GM23338 (cell line): ENCODE measurements at regions not wholly inside any gene's neighbourhood (a gene's known extent, or its start where the extent isn't known, plus 50 kb on each side); places are given as distances from the start of the nearest gene placed in this dataset.

ENCODE experiments used
- ATAC-seq: fragments of 200-7000 bp; cut with Tn5 transposase; 3 replicates; pipeline ENCODE4 v1.9.1; 2020
- DNase-seq: peaks from one replicate; pipeline ENCODE4 v3.0.0-alpha.2; 2015; ENCODE audit warnings: low spot score
- H2AFZ ChIP-seq: fragments of 200-600 bp; sonication (generic); 2 replicates; pipeline ENCODE4 v1.8.0; 2016; ENCODE audit warnings: antibody characterized with exemption, mild to moderate bottlenecking, moderate library complexity
- H3F3A ChIP-seq: fragments of 200-600 bp; sonication (generic); replicated peaks from 2 replicates; pipeline ENCODE4 v1.8.0; 2017; ENCODE audit warnings: antibody characterized with exemption, mixed run types, low read depth
- H3K27ac ChIP-seq: fragments of 200-600 bp; sonication (generic); 2 replicates; pipeline ENCODE4 v1.6.1; 2016; ENCODE audit warnings: low read depth
- H3K27me3 ChIP-seq: fragments of 200-600 bp; sonication (generic); 2 replicates; pipeline ENCODE4 v1.8.0; 2016; ENCODE audit warnings: mild to moderate bottlenecking, mixed run types, moderate library complexity; ENCODE audit not compliant: insufficient read depth
- H3K36me3 ChIP-seq: fragments of 200-600 bp; sonication (generic); 2 replicates; pipeline ENCODE4 v1.8.0; 2016; ENCODE audit warnings: mild to moderate bottlenecking; ENCODE audit not compliant: insufficient read depth
- H3K4me1 ChIP-seq: fragments of 200-600 bp; sonication (generic); 2 replicates; pipeline ENCODE4 v1.8.0; 2016; ENCODE audit warnings: mild to moderate bottlenecking, moderate library complexity; ENCODE audit not compliant: insufficient read depth
- H3K4me2 ChIP-seq: fragments of 200-600 bp; sonication (generic); 2 replicates; pipeline ENCODE4 v1.7.1; 2017; ENCODE audit warnings: mixed run types
- H3K4me3 ChIP-seq: fragments of 200-600 bp; sonication (generic); 2 replicates; pipeline ENCODE4 v1.6.1; 2016; ENCODE audit warnings: mixed run types
- H3K79me2 ChIP-seq: fragments of 200-600 bp; sonication (generic); replicated peaks from 2 replicates; pipeline ENCODE4 v1.8.0; 2017; ENCODE audit warnings: mild to moderate bottlenecking; ENCODE audit not compliant: insufficient read depth
- H3K9me2 ChIP-seq: fragments of 200-600 bp; sonication (generic); 2 replicates; pipeline ENCODE4 v1.8.0; 2017; ENCODE audit not compliant: insufficient read depth
- H4K20me1 ChIP-seq: fragments of 200-600 bp; sonication (generic); replicated peaks from 2 replicates; pipeline ENCODE4 v1.8.0; 2017; ENCODE audit warnings: mild to moderate bottlenecking; ENCODE audit not compliant: insufficient read depth
- H3K27ac Mint-ChIP-seq: 2 replicates; pipeline ENCODE4 v1.8.0; 2020; ENCODE audit warnings: inconsistent platforms, mild to moderate bottlenecking, moderate library complexity, mixed read lengths
- H3K27me3 Mint-ChIP-seq: 3 replicates; pipeline ENCODE4 v1.8.0; 2022; ENCODE audit warnings: low read depth, mild to moderate bottlenecking, moderate library complexity, mixed read lengths, inconsistent platforms; ENCODE audit not compliant: insufficient read depth, poor library complexity
- H3K36me3 Mint-ChIP-seq: 3 replicates; pipeline ENCODE4 v1.8.0; 2021; ENCODE audit warnings: low read depth, mild to moderate bottlenecking, inconsistent platforms, moderate library complexity, mixed read lengths
- H3K4me1 Mint-ChIP-seq: 3 replicates; pipeline ENCODE4 v1.8.0; 2020; ENCODE audit warnings: mild to moderate bottlenecking, inconsistent platforms, mixed read lengths
- H3K4me3 Mint-ChIP-seq: 3 replicates; pipeline ENCODE4 v1.8.0; 2021; ENCODE audit warnings: moderate library complexity, mild to moderate bottlenecking, inconsistent platforms, mixed read lengths
- H3K9me3 Mint-ChIP-seq: 3 replicates; pipeline ENCODE4 v1.8.0; 2020; ENCODE audit warnings: moderate library complexity, mild to moderate bottlenecking, inconsistent platforms, mixed read lengths
- CREB1 ChIP-seq: fragments of 250-450 bp; sonication (Bioruptor Pico); IDR thresholded peaks from 2 replicates; pipeline ENCODE4 v1.5.0; 2020; ENCODE audit warnings: low read depth, mild to moderate bottlenecking, moderate library complexity
- EZH2 ChIP-seq: fragments of 200-600 bp; sonication (generic); IDR thresholded peaks from one replicate; pipeline ENCODE4 v1.8.0; 2017; ENCODE audit warnings: antibody characterized with exemption, mild to moderate bottlenecking, low read depth; ENCODE audit not compliant: unreplicated experiment
- JUNB ChIP-seq: IDR thresholded peaks from one replicate; pipeline ENCODE4 v1.6.1; 2016; ENCODE audit warnings: antibody characterized with exemption; ENCODE audit not compliant: unreplicated experiment
- NANOG ChIP-seq: IDR thresholded peaks from 2 replicates; pipeline ENCODE4 v1.6.1; 2016; ENCODE audit warnings: antibody characterized with exemption, borderline replicate concordance
- POLR2AphosphoS5 ChIP-seq: IDR thresholded peaks from 2 replicates; pipeline ENCODE4 v1.6.1; 2016; ENCODE audit warnings: antibody characterized with exemption, low read depth
- STAT1 ChIP-seq: IDR thresholded peaks from one replicate; pipeline ENCODE4 v1.6.1; 2016; ENCODE audit warnings: antibody characterized with exemption; ENCODE audit not compliant: unreplicated experiment
- ZNF114 ChIP-seq: fragments of 250-450 bp; sonication (Bioruptor Pico); IDR thresholded peaks from 2 replicates; pipeline ENCODE4 v1.5.0; 2020; ENCODE audit warnings: mild to moderate bottlenecking, moderate library complexity
- ZNF462 ChIP-seq: fragments of 250-450 bp; sonication (Bioruptor Pico); IDR thresholded peaks from 2 replicates; pipeline ENCODE4 v1.5.0; 2020; ENCODE audit warnings: mild to moderate bottlenecking, moderate library complexity
- TF ChIP-seq, protein P1 (sequence below): IDR thresholded peaks from 2 replicates; pipeline ENCODE4 v1.6.1; 2016; ENCODE audit warnings: antibody characterized with exemption

DNA sequence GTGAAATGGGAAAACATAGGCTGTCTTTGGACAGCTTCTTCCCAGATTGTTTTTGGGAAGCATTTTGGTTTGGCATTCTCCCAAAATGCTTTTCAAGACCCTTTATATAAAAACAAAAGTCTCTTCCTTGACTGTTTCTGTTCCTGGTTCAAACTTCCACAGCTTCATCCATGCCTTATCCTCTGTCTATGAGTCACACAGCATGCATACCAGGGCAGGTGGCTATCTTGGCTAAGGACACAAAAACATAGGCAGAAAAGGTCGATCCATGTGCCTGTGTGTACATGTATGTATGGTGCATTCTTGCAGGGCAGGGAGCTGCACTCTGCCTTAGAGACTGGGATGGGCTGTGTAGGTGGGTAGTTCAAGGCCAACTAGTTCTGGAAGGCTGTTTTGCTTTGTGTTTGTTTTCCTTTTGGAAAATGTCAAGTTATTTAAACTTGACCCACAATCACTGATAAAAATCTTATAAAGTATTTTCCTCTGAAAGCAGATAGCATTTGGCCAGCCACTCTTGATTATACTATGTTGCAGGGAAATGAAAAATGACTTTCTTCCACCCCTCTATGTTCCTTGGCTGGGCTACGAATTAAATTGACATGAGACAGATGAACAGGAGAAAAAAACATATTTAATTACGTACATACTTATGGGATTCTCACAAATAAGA lies 437.0 kb downstream of the SIPA1L2 start (continued):
- TF ChIP-seq ZNF462 (CRISPR knock-in tag), result no peak

GRCh38 chr1:232191560-232191959 lies 438.4 kb downstream of the SIPA1L2 start:
- peaks cover 22% of the 10 kb centered on the region; the same call in 2 of the 3 replicates for H3K36me3 Mint-ChIP-seq
- H3K27ac Mint-ChIP-seq, result no peak overlapping the region
- TF ChIP-seq JUNB (no peak), ZNF462 (CRISPR knock-in tag) (no peak), NANOG (no peak), EZH2 (no peak), ZNF114 (CRISPR knock-in tag) (no peak), STAT1 (no peak), CREB1 (no peak), POLR2AphosphoS5 (no peak)
- TF ChIP-seq, protein P1, sequence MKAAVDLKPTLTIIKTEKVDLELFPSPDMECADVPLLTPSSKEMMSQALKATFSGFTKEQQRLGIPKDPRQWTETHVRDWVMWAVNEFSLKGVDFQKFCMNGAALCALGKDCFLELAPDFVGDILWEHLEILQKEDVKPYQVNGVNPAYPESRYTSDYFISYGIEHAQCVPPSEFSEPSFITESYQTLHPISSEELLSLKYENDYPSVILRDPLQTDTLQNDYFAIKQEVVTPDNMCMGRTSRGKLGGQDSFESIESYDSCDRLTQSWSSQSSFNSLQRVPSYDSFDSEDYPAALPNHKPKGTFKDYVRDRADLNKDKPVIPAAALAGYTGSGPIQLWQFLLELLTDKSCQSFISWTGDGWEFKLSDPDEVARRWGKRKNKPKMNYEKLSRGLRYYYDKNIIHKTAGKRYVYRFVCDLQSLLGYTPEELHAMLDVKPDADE, result no peak

More at GRCh38 chr1:232191560-232191959, 438.4 kb downstream of the SIPA1L2 start:
- Histone ChIP-seq H3K9me2 (peaks cover 8% of the 10 kb centered on the region), H3K27me3 (no peaks in the 10 kb centered on the region), H3K27ac (no peak overlapping the region), H3K4me2 (no peak overlapping the region), H3F3A (no peaks in the 10 kb centered on the region), H2AFZ (no peak overlapping the region), H3K79me2 (no peaks in the 10 kb centered on the region), H3K36me3 (0 out of 2 replicates have a peak, but pooled peaks cover 4% of the 10 kb centered on the region), H3K4me1 (peaks cover 4% of the 10 kb centered on the region; the same call in 1 of the 2 replicates), H3K4me3 (no peak overlapping the region), H4K20me1 (peaks cover 5% of the 10 kb centered on the region)
- Mint-ChIP-seq H3K9me3 (no peaks in the 10 kb centered on the region), H3K4me1 (peaks cover 14% of the 10 kb centered on the region), H3K27me3 (no peaks in the 10 kb centered on the region), H3K4me3 (no peak overlapping the region)
- no peak for DNase-seq
- ATAC-seq, result no peak
